PFSK-1 (cell line): ENCODE measurements at regions not wholly inside any gene's neighbourhood (a gene's known extent, or its start where the extent isn't known, plus 50 kb on each side); places are given as distances from the start of the nearest gene placed in this dataset.

Experiments
- FOXP2 ChIP-seq: optimal IDR thresholded peaks from 2 replicates; pipeline ENCODE3; 2011; ENCODE audit warnings: borderline replicate concordance, control low read depth, inconsistent platforms; ENCODE audit not compliant: insufficient read depth; ENCODE audit errors: extremely low read length, extremely low read depth
- POLR2AphosphoS5 ChIP-seq: IDR thresholded peaks from 2 replicates; pipeline ENCODE4 v1.6.1; 2012; ENCODE audit warnings: low read depth, mild to moderate bottlenecking, control low read depth, low read length, moderate library complexity
- REST ChIP-seq, 2 experiments: IDR thresholded peaks; 2 replicates each; pipeline versions ENCODE4 v1.6.1 to v1.8.0; 2011 to 2012; ENCODE audit warnings: low read depth in 2 of 2, low read length in 2 of 2, control low read depth in 1 of 2, inconsistent platforms in 1 of 2, mild to moderate bottlenecking in 1 of 2, moderate library complexity in 1 of 2; ENCODE audit not compliant: insufficient read depth in 1 of 2
- SIN3A ChIP-seq: IDR thresholded peaks from 2 replicates; pipeline ENCODE4 v1.6.1; 2012; ENCODE audit warnings: mild to moderate bottlenecking, low read length, moderate library complexity, borderline replicate concordance; ENCODE audit not compliant: insufficient read depth
- TAF1 ChIP-seq: IDR thresholded peaks from 2 replicates; pipeline ENCODE4 v1.6.1; 2012; ENCODE audit warnings: low read length, control low read depth, borderline replicate concordance; ENCODE audit not compliant: insufficient read depth

GRCh38 chr2:128544321-128545037, 225.8 kb upstream of the HS6ST1 start:
- TF ChIP-seq FOXP2 (no peak), REST (IDR thresholded peaks at IDR 0.05; ENCODE audit: insufficient read depth in 1 of 2, low read depth in 2 of 2, low read length in 2 of 2) (no peak), POLR2AphosphoS5 (no peak), TAF1 (no peak), SIN3A (no peak)

GRCh38 chr2:128545085-128545484, 226.4 kb upstream of the HS6ST1 start:
- no peak for TF ChIP-seq REST (IDR thresholded peaks at IDR 0.05; ENCODE audit: insufficient read depth in 1 of 2, low read depth in 2 of 2, low read length in 2 of 2)
- TF ChIP-seq FOXP2, result no peak
- no peak for TF ChIP-seq TAF1
- no peak for TF ChIP-seq SIN3A
- no peak for TF ChIP-seq POLR2AphosphoS5

- TF ChIP-seq REST (IDR thresholded peaks at IDR 0.05; ENCODE audit: insufficient read depth in 1 of 2, low read depth in 2 of 2, low read length in 2 of 2) (no peak), FOXP2 (no peak), POLR2AphosphoS5 (no peak), SIN3A (no peak), TAF1 (no peak)
Measured at GRCh38 chr2:128545829-128546228, 227.2 kb upstream of the HS6ST1 start.

GRCh38 chr2:128547667-128548066, 229.0 kb upstream of the HS6ST1 start:
- TF ChIP-seq FOXP2 (no peak), REST (IDR thresholded peaks at IDR 0.05; ENCODE audit: insufficient read depth in 1 of 2, low read depth in 2 of 2, low read length in 2 of 2) (no peak), TAF1 (no peak), SIN3A (no peak), POLR2AphosphoS5 (no peak)
